IMR-90 (cell line): ENCODE measurements at regions not wholly inside any gene's neighbourhood (a gene's known extent, or its start where the extent isn't known, plus 50 kb on each side); places are given as distances from the start of the nearest gene placed in this dataset.
"Not testable (repeated sequence)": the region's sequence is repeated elsewhere in the genome, so short reads cannot be mapped to it uniquely, and the experiment has no call there.

ENCODE experiments used
- BHLHE40 ChIP-seq: fragments of 150-350 bp; IDR thresholded peaks from 2 replicates; pipeline ENCODE4 v1.6.1; 2016; ENCODE audit warnings: mild to moderate bottlenecking, low read depth, low read length
- CEBPB ChIP-seq: IDR thresholded peaks from 2 replicates; pipeline ENCODE4 v1.6.1; 2012; ENCODE audit warnings: low read depth, low read length, improper control_type of control experiment
- CTCF ChIP-seq: conservative IDR thresholded peaks from 2 replicates; pipeline ENCODE4 v1.5.1; 2012; ENCODE audit warnings: mild to moderate bottlenecking, low read depth, low read length, improper control_type of control experiment
- NFE2L2 ChIP-seq: fragments of 150-350 bp; IDR thresholded peaks from 2 replicates; pipeline ENCODE4 v1.6.1; 2016; ENCODE audit warnings: low read depth, mild to moderate bottlenecking, low read length
- POLR2A ChIP-seq: IDR thresholded peaks from 2 replicates; pipeline ENCODE4 v1.6.1; 2012; ENCODE audit warnings: mild to moderate bottlenecking, low read depth, low read length
- RAD21 ChIP-seq: IDR thresholded peaks from 2 replicates; pipeline ENCODE4 v1.6.1; 2012; ENCODE audit warnings: low read length, improper control_type of control experiment
- RFX5 ChIP-seq: IDR thresholded peaks from 2 replicates; pipeline ENCODE4 v1.8.0; 2012; ENCODE audit warnings: low read depth, mild to moderate bottlenecking, low read length, moderate library complexity
- SMC3 ChIP-seq: fragments of 150-350 bp; IDR thresholded peaks from 2 replicates; pipeline ENCODE4 v1.6.1; 2016; ENCODE audit warnings: low read depth, mild to moderate bottlenecking, antibody characterized with exemption, low read length, moderate library complexity
- USF2 ChIP-seq: fragments of 150-350 bp; IDR thresholded peaks from 2 replicates; pipeline ENCODE4 v1.6.1; 2017; ENCODE audit warnings: mild to moderate bottlenecking, antibody characterized with exemption, low read length, low read depth

- not testable (repeated sequence) for TF ChIP-seq CTCF, USF2, POLR2A, RAD21, NFE2L2, BHLHE40, CEBPB, RFX5, SMC3
Measured at GRCh38 chr7:13728430-13728829, 261.0 kb downstream of the ETV1 start.
